HepG2 (cell line): ENCODE measurements at regions not wholly inside any gene's neighbourhood (a gene's known extent, or its start where the extent isn't known, plus 50 kb on each side); places are given as distances from the start of the nearest gene placed in this dataset.

ENCODE experiments used
- HDAC2 ChIP-seq: sonication (generic); formaldehyde crosslinking; IDR thresholded peaks from 2 replicates; pipeline ENCODE4 v1.4.0; 2020; ENCODE audit warnings: missing genetic modification reagents
- HNF4G ChIP-seq, 2 experiments: sonication (generic) in 1 of 2; formaldehyde crosslinking in 1 of 2; IDR thresholded peaks; 2 replicates each; pipeline versions ENCODE4 v1.4.0 to v1.6.1; 2011 to 2020; ENCODE audit warnings: borderline replicate concordance in 2 of 2, low read depth in 2 of 2, mild to moderate bottlenecking in 2 of 2, low read length in 1 of 2, missing genetic modification reagents in 1 of 2, moderate library complexity in 1 of 2
- HOXA9 ChIP-seq: sonication (generic); formaldehyde crosslinking; IDR thresholded peaks from 2 replicates; pipeline ENCODE4 v1.8.1; 2022; ENCODE audit warnings: missing genetic modification reagents, mild to moderate bottlenecking, moderate library complexity, borderline replicate concordance
- LCORL ChIP-seq, 2 experiments: fragments of 450-650 bp in 1 of 2; sonication (generic) in 1 of 2; formaldehyde crosslinking in 1 of 2; IDR thresholded peaks; 2 replicates each; pipeline versions ENCODE4 v1.5.0 to v1.6.1; 2017 to 2020; ENCODE audit warnings: antibody characterized with exemption in 1 of 2, missing genetic modification reagents in 1 of 2
- NCOR1 ChIP-seq: fragments of 200-600 bp; sonication (generic); IDR thresholded peaks from 2 replicates; pipeline ENCODE4 v1.7.0; 2017; ENCODE audit warnings: antibody characterized with exemption, low read length, borderline replicate concordance
- NFATC3 ChIP-seq: sonication (generic); formaldehyde crosslinking; IDR thresholded peaks from 2 replicates; pipeline ENCODE4 v1.5.1; 2020; ENCODE audit warnings: mild to moderate bottlenecking, missing genetic modification reagents
- RAD21 ChIP-seq: fragments of 450-650 bp; formaldehyde crosslinking; IDR thresholded peaks from 2 replicates; pipeline ENCODE4 v1.5.0; 2020; ENCODE audit warnings: mild to moderate bottlenecking
- RNF2 ChIP-seq: fragments of 450-650 bp; conservative IDR thresholded peaks from 2 replicates; pipeline ENCODE4 v1.6.1; 2016; ENCODE audit warnings: low read depth
- RORA ChIP-seq: sonication (generic); formaldehyde crosslinking; IDR thresholded peaks from 2 replicates; pipeline ENCODE4 v1.5.0; 2020; ENCODE audit warnings: mild to moderate bottlenecking, missing genetic modification reagents, moderate library complexity
- SOX13 ChIP-seq, 3 experiments: fragments of 450-650 bp in 1 of 3; sonication (generic) in 1 of 3; formaldehyde crosslinking in 1 of 3; IDR thresholded peaks in 2 of 3; conservative IDR thresholded peaks in 1 of 3; 2 replicates each; pipeline versions ENCODE4 v1.5.0 to v1.6.1; 2016 to 2020; ENCODE audit warnings: antibody characterized with exemption in 1 of 3, mild to moderate bottlenecking in 1 of 3, missing compliant biosample characterization in 1 of 3, missing genetic modification reagents in 1 of 3, moderate library complexity in 1 of 3
- ZFP36L1 ChIP-seq: sonication (generic); formaldehyde crosslinking; IDR thresholded peaks from 2 replicates; pipeline ENCODE4 v1.8.0; 2022; ENCODE audit warnings: mild to moderate bottlenecking, missing genetic modification reagents, moderate library complexity
- ZNF615 ChIP-seq: sonication (generic); formaldehyde crosslinking; IDR thresholded peaks from 2 replicates; pipeline ENCODE4 v1.5.0; 2020; ENCODE audit warnings: mild to moderate bottlenecking, missing genetic modification reagents, borderline replicate concordance
- ZNF780A ChIP-seq: sonication (generic); formaldehyde crosslinking; IDR thresholded peaks from 2 replicates; pipeline ENCODE4 v1.8.0; 2022; ENCODE audit warnings: mild to moderate bottlenecking, missing genetic modification reagents, moderate library complexity
- TF ChIP-seq, protein P1 (sequence below): sonication (generic); formaldehyde crosslinking; IDR thresholded peaks from 2 replicates; pipeline ENCODE4 v1.4.0; 2020; ENCODE audit warnings: mild to moderate bottlenecking, missing genetic modification reagents
- TF ChIP-seq, protein P2 (sequence below): sonication (generic); formaldehyde crosslinking; IDR thresholded peaks from 2 replicates; pipeline ENCODE4 v1.5.1; 2020; ENCODE audit warnings: mild to moderate bottlenecking, missing genetic modification reagents
- TF ChIP-seq, protein P3 (sequence below): sonication (generic); formaldehyde crosslinking; IDR thresholded peaks from 2 replicates; pipeline ENCODE4 v1.5.0; 2020; ENCODE audit warnings: mild to moderate bottlenecking, missing genetic modification reagents, borderline replicate concordance

DNA sequence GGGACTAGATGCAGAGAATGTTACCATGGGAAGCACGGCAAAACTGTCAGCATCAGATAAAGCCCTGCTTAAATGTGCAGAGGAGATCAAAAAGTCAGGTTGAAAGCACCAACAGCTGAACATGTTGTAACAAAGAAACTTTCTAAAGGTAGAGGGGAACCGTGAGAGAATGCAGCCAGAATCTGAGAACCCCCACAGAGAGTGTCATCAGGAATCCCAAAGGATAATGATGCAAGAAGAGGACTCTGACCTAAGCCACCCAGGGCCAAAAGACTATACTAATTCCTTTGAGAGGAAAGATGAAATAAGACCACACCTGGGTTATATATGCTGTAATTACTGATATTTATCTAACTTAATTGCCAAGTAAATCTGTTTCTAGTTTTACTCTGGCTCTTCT, 116.6 kb downstream of the PCSK1 start (continued):
- TF ChIP-seq NCOR1 (peak; percentile 53; the same call in 1 of the 2 replicates), LCORL (IDR thresholded peaks at IDR 0.05) (no peak), LCORL (CRISPR knock-in tag; IDR thresholded peaks at IDR 0.05) (no peak), RAD21 (CRISPR knock-in tag) (no peak), ZNF615 (no peak), HOXA9 (CRISPR knock-in tag) (no peak), ZFP36L1 (CRISPR knock-in tag) (no peak), ZNF780A (no peak), NFATC3 (CRISPR knock-in tag) (no peak), RORA (CRISPR knock-in tag) (no peak), SOX13 (IDR thresholded peaks at IDR 0.05) (no peak), SOX13 (CRISPR knock-in tag; conservative IDR thresholded peaks at IDR 0.05 in 1 of 2, IDR thresholded peaks at IDR 0.05 in 1 of 2) (peak in 1 of 2 experiments; percentile 33; a peak in 1 of 4 replicates), HDAC2 (CRISPR knock-in tag) (0 out of 2 replicates have a peak, but pooled peaks have one; percentile 40), RNF2 (no peak), HNF4G (IDR thresholded peaks at IDR 0.05; ENCODE audit: borderline replicate concordance, low read depth, low read length) (peak; percentile 71; the same call in 1 of the 2 replicates), HNF4G (CRISPR knock-in tag; IDR thresholded peaks at IDR 0.05; ENCODE audit: borderline replicate concordance, low read depth) (no peak)
- TF ChIP-seq, protein P1, sequence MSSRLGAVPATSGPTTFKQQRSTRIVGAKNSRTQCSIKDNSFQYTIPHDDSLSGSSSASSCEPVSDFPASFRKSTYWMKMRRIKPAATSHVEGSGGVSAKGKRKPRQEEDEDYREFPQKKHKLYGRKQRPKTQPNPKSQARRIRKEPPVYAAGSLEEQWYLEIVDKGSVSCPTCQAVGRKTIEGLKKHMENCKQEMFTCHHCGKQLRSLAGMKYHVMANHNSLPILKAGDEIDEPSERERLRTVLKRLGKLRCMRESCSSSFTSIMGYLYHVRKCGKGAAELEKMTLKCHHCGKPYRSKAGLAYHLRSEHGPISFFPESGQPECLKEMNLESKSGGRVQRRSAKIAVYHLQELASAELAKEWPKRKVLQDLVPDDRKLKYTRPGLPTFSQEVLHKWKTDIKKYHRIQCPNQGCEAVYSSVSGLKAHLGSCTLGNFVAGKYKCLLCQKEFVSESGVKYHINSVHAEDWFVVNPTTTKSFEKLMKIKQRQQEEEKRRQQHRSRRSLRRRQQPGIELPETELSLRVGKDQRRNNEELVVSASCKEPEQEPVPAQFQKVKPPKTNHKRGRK (CRISPR knock-in tag) = no peak
- TF ChIP-seq, protein P2, sequence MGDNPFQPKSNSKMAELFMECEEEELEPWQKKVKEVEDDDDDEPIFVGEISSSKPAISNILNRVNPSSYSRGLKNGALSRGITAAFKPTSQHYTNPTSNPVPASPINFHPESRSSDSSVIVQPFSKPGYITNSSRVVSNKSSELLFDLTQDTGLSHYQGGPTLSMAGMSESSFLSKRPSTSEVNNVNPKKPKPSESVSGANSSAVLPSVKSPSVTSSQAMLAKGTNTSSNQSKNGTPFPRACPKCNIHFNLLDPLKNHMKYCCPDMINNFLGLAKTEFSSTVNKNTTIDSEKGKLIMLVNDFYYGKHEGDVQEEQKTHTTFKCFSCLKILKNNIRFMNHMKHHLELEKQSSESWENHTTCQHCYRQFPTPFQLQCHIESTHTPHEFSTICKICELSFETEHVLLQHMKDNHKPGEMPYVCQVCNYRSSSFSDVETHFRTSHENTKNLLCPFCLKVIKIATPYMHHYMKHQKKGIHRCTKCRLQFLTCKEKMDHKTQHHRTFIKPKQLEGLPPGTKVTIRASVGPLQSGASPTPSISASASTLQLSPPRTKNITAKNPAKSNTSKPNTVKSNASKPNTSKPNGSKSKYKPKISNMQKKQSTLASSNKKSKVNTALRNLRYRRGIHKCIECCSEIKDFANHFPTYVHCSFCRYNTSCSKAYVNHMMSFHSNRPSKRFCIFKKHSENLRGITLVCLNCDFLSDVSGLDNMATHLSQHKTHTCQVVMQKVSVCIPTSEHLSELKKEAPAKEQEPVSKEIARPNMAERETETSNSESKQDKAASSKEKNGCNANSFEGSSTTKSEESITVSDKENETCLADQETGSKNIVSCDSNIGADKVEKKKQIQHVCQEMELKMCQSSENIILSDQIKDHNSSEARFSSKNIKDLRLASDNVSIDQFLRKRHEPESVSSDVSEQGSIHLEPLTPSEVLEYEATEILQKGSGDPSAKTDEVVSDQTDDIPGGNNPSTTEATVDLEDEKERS = no peak
- TF ChIP-seq, protein P3, sequence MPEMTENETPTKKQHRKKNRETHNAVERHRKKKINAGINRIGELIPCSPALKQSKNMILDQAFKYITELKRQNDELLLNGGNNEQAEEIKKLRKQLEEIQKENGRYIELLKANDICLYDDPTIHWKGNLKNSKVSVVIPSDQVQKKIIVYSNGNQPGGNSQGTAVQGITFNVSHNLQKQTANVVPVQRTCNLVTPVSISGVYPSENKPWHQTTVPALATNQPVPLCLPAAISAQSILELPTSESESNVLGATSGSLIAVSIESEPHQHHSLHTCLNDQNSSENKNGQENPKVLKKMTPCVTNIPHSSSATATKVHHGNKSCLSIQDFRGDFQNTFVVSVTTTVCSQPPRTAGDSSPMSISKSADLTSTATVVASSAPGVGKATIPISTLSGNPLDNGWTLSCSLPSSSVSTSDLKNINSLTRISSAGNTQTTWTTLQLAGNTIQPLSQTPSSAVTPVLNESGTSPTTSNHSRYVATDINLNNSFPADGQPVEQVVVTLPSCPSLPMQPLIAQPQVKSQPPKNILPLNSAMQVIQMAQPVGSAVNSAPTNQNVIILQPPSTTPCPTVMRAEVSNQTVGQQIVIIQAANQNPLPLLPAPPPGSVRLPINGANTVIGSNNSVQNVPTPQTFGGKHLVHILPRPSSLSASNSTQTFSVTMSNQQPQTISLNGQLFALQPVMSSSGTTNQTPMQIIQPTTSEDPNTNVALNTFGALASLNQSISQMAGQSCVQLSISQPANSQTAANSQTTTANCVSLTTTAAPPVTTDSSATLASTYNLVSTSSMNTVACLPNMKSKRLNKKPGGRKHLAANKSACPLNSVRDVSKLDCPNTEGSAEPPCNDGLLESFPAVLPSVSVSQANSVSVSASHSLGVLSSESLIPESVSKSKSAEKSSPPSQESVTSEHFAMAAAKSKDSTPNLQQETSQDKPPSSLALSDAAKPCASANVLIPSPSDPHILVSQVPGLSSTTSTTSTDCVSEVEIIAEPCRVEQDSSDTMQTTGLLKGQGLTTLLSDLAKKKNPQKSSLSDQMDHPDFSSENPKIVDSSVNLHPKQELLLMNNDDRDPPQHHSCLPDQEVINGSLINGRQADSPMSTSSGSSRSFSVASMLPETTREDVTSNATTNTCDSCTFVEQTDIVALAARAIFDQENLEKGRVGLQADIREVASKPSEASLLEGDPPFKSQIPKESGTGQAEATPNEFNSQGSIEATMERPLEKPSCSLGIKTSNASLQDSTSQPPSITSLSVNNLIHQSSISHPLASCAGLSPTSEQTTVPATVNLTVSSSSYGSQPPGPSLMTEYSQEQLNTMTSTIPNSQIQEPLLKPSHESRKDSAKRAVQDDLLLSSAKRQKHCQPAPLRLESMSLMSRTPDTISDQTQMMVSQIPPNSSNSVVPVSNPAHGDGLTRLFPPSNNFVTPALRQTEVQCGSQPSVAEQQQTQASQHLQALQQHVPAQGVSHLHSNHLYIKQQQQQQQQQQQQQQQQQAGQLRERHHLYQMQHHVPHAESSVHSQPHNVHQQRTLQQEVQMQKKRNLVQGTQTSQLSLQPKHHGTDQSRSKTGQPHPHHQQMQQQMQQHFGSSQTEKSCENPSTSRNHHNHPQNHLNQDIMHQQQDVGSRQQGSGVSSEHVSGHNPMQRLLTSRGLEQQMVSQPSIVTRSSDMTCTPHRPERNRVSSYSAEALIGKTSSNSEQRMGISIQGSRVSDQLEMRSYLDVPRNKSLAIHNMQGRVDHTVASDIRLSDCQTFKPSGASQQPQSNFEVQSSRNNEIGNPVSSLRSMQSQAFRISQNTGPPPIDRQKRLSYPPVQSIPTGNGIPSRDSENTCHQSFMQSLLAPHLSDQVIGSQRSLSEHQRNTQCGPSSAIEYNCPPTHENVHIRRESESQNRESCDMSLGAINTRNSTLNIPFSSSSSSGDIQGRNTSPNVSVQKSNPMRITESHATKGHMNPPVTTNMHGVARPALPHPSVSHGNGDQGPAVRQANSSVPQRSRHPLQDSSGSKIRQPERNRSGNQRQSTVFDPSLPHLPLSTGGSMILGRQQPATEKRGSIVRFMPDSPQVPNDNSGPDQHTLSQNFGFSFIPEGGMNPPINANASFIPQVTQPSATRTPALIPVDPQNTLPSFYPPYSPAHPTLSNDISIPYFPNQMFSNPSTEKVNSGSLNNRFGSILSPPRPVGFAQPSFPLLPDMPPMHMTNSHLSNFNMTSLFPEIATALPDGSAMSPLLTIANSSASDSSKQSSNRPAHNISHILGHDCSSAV (CRISPR knock-in tag) = no peak
